GM12874 (cell line): ENCODE measurements at regions not wholly inside any gene's neighbourhood (a gene's known extent, or its start where the extent isn't known, plus 50 kb on each side); places are given as distances from the start of the nearest gene placed in this dataset.

Source experiments
- TF ChIP-seq, protein P1 (sequence below): IDR thresholded peaks from 2 replicates; pipeline ENCODE4 v1.5.1; 2011; ENCODE audit warnings: low read depth, mild to moderate bottlenecking, control low read depth, low read length, moderate library complexity; ENCODE audit not compliant: insufficient read depth

DNA sequence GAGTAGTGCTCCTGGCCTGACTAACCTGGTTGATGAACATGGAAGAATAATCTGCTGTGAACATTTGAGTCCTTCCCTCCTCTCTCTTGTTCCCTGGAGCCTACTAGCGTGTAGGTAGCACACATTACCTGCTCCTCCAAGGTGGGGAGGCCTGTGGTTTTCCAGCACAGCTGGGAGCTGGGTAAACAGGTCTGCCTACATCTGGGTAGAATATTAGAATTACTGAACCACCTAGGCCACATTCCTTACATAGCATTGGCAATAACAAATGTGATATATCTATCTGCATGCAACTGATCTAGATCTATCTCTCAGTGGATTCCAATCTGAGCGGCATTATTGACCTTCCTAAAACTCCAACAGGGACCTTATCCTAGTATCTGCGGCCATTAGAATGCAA is 151.0 kb upstream of the ZNF366 start:
- TF ChIP-seq, protein P1, sequence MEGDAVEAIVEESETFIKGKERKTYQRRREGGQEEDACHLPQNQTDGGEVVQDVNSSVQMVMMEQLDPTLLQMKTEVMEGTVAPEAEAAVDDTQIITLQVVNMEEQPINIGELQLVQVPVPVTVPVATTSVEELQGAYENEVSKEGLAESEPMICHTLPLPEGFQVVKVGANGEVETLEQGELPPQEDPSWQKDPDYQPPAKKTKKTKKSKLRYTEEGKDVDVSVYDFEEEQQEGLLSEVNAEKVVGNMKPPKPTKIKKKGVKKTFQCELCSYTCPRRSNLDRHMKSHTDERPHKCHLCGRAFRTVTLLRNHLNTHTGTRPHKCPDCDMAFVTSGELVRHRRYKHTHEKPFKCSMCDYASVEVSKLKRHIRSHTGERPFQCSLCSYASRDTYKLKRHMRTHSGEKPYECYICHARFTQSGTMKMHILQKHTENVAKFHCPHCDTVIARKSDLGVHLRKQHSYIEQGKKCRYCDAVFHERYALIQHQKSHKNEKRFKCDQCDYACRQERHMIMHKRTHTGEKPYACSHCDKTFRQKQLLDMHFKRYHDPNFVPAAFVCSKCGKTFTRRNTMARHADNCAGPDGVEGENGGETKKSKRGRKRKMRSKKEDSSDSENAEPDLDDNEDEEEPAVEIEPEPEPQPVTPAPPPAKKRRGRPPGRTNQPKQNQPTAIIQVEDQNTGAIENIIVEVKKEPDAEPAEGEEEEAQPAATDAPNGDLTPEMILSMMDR = no peak

DNA sequence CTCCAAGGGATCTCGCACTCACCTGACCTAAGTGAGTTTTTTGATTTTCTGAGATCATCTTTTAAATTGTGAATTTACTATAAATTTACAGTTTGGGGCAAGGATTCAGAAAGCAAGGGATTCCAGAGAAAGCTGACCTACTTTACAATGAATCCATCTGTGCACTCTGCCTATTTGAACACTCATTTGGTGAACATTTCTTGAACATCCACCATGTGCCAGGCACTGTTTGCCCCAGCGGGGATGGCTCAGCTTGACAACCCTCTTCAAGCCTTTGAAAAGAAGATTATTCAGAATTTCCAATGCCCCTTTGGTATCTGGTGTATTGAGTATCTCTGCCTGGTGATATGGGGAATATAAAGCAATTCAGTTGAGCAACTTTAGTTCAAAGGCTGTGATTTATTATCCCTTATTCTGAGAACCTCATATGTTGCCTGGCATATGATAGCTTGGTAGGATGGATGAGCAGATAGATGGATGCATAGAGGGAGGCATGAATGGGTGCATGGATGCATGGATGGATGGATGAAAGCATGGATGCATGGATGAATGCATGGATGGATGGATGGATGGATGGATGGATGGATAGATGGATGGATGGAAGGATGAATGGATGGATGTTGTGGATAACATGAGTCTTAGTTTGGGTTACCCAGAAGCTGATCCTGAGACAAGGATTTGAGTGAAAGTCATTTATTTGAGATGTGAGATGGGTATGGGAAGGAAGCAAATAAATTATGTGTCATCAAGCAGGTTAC is 149.7 kb upstream of the ZNF366 start:
- TF ChIP-seq, protein P1 = no peak

DNA sequence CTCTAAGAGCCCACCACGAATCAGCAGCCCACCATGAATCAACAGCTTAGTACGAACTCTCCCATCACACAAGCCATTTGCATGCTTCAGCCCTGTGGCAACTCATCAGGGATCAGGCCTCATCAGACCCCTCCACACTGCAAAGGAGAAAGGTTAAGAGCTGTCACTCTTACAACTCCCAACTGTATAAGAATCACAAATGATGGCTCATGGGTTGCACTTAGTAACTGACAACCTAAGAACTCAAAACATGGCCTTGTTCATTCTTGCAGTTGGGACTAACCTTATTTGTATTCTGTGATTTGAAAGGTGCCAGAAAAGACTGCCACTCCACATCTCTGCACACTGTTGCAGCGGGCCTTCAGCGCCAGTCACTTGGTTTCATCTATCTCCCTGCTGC is 149.1 kb upstream of the ZNF366 start:
- TF ChIP-seq, protein P1 = no peak

DNA sequence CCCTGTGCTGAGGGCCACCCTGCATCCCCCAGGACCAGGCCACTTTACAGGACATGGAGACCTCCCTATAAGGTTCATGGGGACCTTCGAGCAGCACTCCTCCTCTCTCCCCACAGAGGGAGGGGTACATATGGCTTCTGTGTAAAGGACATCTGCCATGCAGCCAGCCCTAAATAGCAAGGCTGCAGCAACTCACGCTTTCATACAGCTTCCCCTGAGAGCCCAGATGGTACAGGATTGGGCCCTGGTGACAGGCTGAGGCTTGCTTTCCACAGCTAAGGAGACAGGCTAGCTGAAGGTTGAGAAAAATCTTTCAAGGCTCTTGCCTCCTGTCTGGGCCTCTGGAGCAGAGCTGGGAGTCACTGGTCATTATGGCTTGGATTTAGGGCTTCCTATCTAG is 147.0 kb upstream of the ZNF366 start:
- TF ChIP-seq, protein P1 = no peak

DNA sequence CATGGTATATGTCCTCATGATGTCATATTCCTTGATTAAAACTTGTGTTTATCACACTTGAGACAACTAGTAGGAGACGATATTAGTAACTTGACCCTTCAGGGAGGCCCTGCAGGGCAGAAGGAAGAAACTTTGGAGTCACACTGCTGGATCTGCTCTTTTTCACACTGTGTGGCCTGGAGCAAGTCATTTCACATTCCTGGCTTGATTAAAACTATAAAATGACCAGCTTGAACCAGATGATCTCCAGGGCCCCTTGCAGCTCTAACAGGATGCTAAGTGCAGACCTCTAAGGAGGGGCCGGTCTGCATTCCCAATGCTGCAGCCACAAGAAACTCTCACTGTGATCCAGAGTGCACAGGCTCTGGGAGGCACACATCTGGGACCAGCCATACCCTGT is 146.4 kb upstream of the ZNF366 start:
- TF ChIP-seq, protein P1 = no peak

DNA sequence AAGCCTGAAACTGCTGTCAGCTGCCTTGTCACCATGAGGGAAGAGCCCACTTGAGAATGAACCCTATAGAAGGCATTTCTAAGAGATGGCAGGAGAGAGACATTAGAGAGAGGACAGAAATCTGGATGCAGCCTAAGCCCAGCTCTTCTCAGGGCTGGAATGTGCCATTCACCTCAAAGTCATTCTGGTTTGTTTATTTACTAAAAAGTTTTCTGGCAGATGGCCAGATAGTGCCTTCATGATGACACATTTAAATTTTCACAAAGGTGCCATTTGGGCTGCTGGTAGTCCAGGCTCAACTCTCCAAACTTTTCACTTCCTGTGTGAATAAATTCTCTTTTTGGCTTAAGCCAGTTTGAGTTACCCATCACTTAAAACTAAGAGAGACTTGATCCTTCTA is 144.6 kb upstream of the ZNF366 start:
- TF ChIP-seq, protein P1 = no peak

DNA sequence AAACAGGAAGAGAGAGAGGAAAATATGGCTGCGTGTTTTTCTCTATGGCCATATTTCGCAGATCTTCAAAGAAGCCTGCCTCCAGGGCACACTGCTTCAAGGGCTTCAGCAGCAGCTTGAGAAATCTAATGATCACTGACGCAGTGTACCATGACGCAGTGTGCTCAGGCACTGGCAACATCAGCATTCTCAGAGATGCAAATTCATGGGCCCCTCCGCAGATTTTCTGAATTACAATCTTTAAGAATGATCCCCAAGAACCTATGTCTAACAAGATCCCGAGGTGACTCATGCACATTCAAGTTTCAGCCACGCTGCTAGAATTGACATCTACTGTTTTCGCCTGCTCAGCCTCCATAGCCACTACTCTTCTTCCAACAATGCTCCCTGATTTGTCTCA is 143.9 kb upstream of the ZNF366 start:
- TF ChIP-seq, protein P1 = no peak
